Mesodermal cell (in vitro differentiated cells): ENCODE measurements at regions not wholly inside any gene's neighbourhood (a gene's known extent, or its start where the extent isn't known, plus 50 kb on each side); places are given as distances from the start of the nearest gene placed in this dataset.

Source experiments
- H3K27ac ChIP-seq: 2 replicates; pipeline ENCODE4 v1.7.0; 2013; ENCODE audit warnings: mild to moderate bottlenecking, low read depth, low read length, moderate library complexity; ENCODE audit not compliant: severe bottlenecking
- H3K36me3 ChIP-seq: 2 replicates; pipeline ENCODE4 v1.7.1; 2013; ENCODE audit warnings: mild to moderate bottlenecking, low read length, moderate library complexity; ENCODE audit not compliant: control insufficient read depth, insufficient read depth
- H3K4me1 ChIP-seq: one replicate; pipeline ENCODE4 v1.7.1; 2013; ENCODE audit warnings: mild to moderate bottlenecking, low read length; ENCODE audit not compliant: insufficient read depth, control insufficient read depth, poor library complexity, severe bottlenecking
- H3K4me3 ChIP-seq: 2 replicates; pipeline ENCODE4 v1.7.0; 2013; ENCODE audit warnings: low read length, control low read depth, mild to moderate bottlenecking; ENCODE audit not compliant: insufficient read depth, poor library complexity, severe bottlenecking; ENCODE audit errors: extremely low read depth
- H3K9me3 ChIP-seq: 2 replicates; pipeline ENCODE4 v1.7.1; 2013; ENCODE audit warnings: mild to moderate bottlenecking, low read length, moderate library complexity; ENCODE audit not compliant: control insufficient read depth
- WGBS, 2 experiments: methylation state at CpG; one replicate each; pipeline ENCODE4 v1.1.5; 2013; ENCODE audit warnings: missing lambda C conversion rate in 2 of 2; ENCODE audit not compliant: insufficient coverage in 2 of 2; 5-methylcytosine and 5-hydroxymethylcytosine counted together

- no peak overlapping the region for H3K4me3 ChIP-seq
- 67 to 90% methylated on average over 1 of the region's 3 CpGs for WGBS, 2 experiments
- no peaks in the 10 kb centered on the region for H3K36me3 ChIP-seq
Observed at GRCh38 chr3:154542837-154543236, 112.8 kb upstream of the GPR149 start.

DNA sequence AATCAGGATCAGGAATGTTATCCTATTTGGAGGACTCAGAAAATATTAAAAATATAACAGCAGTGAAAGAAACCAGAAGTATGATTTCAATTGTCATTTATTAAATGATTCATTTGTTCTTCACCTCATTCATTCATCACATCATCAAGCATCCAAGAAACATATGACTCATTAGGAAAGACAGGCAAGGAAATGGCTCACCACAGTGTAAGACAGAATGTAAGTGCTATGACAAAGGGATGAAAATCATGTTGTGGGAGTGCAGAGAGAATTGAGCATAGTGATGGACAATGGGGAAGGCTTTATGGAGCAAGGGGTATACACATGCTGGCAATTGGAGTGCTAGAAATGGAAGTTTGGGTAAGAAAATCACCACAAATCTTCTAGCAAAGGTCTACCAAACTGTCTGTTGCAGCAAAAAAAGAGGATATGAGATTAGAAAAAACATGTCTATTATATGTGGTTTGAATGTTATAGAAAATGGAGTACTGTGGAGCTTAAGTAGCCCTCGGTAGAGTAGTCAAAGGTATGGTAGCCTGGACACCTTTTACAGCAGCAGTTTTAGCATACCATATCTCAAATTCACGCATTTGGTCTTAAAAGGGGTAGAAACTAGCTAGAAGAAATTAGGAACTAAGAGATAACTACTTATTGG lies 111.1 kb upstream of the GPR149 start:
- Histone ChIP-seq H3K27ac (no peak overlapping the region), H3K36me3 (no peaks in the 10 kb centered on the region), H3K4me3 (no peak overlapping the region), H3K9me3 (no peaks in the 10 kb centered on the region), H3K4me1 (no peaks in the 10 kb centered on the region)
- WGBS, 2 experiments, result no CpG with 5 or more reads among the region's 2 CpGs

More at GRCh38 chr3:154542837-154543236, 112.8 kb upstream of the GPR149 start:
- no peaks in the 10 kb centered on the region for H3K9me3 ChIP-seq
- H3K4me1 ChIP-seq, result no peaks in the 10 kb centered on the region
- H3K27ac ChIP-seq, result no peak overlapping the region

DNA sequence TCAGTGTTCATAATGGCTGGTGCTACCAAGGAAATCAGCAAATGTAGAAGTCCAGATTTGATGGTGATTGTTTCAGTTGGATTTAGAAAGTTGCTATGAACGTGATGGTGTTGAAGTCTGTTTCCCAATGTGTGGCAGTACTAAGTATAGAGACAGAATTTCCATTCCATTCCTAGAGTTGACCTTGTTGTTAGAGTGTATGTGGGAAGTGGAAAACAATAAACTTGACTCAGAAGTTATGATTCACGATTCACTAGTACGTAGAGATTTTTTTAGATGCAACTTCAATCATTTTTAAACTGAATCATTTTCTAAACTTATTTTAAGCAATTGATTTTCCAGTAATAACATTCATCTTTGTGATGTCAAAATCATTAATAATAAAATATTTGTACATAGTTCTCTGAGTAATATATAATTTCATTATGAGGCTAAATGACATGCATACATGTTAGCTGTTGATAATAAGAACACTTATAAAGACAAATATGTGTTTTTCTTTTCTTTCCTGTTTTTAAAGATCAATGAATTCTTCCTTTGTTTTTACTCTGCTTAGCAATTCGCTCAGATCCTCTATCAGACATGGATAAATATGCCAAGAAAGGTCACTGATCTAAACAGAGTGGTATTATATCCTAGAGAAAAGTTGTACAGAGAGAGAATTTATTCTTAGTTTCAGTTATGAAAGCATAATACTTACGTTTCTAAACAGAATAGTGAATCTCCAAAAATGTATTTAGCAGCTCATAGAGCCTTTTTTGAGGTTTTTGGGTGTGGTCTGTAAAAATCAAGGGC lies 108.8 kb upstream of the GPR149 start:
- H3K27ac ChIP-seq, result no peak overlapping the region
- H3K36me3 ChIP-seq, result no peaks in the 10 kb centered on the region
- no peaks in the 10 kb centered on the region for H3K4me1 ChIP-seq
- WGBS, 2 experiments, result no CpG with 5 or more reads among the region's 5 CpGs
- no peak overlapping the region for H3K4me3 ChIP-seq
- H3K9me3 ChIP-seq, result no peaks in the 10 kb centered on the region

GRCh38 chr3:154536751-154537150 lies 106.8 kb upstream of the GPR149 start:
- Histone ChIP-seq H3K9me3 (no peaks in the 10 kb centered on the region), H3K36me3 (no peaks in the 10 kb centered on the region), H3K4me3 (no peak overlapping the region), H3K27ac (no peak overlapping the region), H3K4me1 (no peaks in the 10 kb centered on the region)
- no CpG with 5 or more reads among the region's 1 CpG for WGBS, 2 experiments

GRCh38 chr3:154522036-154522602 lies 92.1 kb upstream of the GPR149 start:
- H3K4me3 ChIP-seq, result no peak overlapping the region
- no peaks in the 10 kb centered on the region for H3K4me1 ChIP-seq
- H3K36me3 ChIP-seq, result no peaks in the 10 kb centered on the region
- H3K9me3 ChIP-seq, result no peaks in the 10 kb centered on the region
- no peak overlapping the region for H3K27ac ChIP-seq

GRCh38 chr3:154517404-154517803 lies 87.4 kb upstream of the GPR149 start:
- Histone ChIP-seq H3K9me3 (no peaks in the 10 kb centered on the region), H3K27ac (no peak overlapping the region), H3K4me1 (no peaks in the 10 kb centered on the region), H3K4me3 (no peak overlapping the region), H3K36me3 (no peaks in the 10 kb centered on the region)
- 100% methylated on average over 1 of the region's 2 CpGs; no CpG with 5 or more reads in 1 of the 2 experiments for WGBS, 2 experiments

DNA sequence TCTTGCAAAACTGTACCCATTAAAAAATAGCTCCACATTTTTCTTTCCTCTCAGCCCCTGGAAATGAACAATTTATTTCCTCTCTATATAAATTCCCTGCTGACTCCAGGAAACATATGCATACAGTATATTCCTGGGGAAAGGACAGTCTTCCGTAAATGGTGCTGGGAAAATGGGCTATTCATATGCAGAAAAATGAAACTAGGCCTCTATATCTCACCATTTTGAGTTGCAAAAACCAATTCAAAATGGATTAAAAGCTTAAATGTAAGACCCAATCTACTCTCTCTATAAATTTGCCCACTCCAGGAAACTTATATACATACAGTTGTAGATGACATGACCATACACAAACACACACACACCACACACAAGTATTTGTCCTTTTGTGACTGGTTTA lies 85.9 kb upstream of the GPR149 start:
- Histone ChIP-seq H3K27ac (no peak overlapping the region), H3K4me3 (no peak overlapping the region), H3K9me3 (no peaks in the 10 kb centered on the region), H3K4me1 (no peaks in the 10 kb centered on the region), H3K36me3 (no peaks in the 10 kb centered on the region)
- no CpG with 5 or more reads among the region's 1 CpG for WGBS, 2 experiments

GRCh38 chr3:154510780-154511179 lies 80.8 kb upstream of the GPR149 start:
- Histone ChIP-seq H3K4me3 (no peak overlapping the region), H3K9me3 (no peaks in the 10 kb centered on the region), H3K27ac (no peak overlapping the region), H3K4me1 (no peaks in the 10 kb centered on the region), H3K36me3 (no peaks in the 10 kb centered on the region)
- WGBS, 2 experiments, result 46 to 63% methylated on average over 2 of the region's 2 CpGs

DNA sequence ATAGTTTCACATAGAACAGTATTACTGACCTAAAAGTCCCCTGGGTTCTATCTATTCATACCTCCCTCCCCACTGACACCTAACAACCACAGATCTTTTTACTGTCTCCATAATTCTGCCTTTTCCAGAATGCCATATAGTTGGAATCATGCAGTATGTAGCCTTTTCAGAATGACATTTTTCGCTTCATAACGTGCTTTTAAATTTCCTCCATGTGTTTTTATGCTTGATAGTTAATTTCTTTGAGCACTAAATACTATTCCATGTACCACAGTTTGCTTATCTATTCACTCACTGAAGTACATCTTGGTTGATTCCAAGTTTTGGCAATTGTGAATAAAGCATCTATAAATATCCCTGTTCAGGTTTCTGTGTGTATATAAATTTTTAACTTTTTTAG lies 77.7 kb upstream of the GPR149 start:
- Histone ChIP-seq H3K27ac (no peak overlapping the region), H3K4me1 (no peaks in the 10 kb centered on the region), H3K36me3 (no peaks in the 10 kb centered on the region), H3K4me3 (no peak overlapping the region), H3K9me3 (no peaks in the 10 kb centered on the region)
- whole genome bisulfite sequencing, 2 experiments, result 100% methylated on average over 2 of the region's 2 CpGs; no CpG with 5 or more reads in 1 of the 2 experiments

DNA sequence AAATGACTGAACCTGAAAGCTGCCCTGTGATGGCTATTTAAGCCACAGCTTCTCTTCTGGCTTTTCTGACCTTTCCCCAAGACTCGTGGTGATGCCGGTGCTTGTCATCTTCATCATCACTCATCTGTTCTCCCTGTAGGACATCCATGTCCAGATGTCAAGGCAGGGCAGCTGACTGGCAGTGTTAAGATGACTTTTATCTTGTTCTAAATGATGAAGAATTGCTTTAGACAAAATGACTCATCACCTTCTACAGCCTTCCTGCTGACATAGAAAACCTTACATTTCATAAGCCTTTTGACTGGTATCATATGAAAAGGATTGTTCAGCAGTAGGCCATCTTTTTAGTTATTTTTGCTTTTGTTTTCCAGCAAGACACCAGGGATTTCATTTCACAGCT lies 67.0 kb upstream of the GPR149 start:
- Histone ChIP-seq H3K4me3 (no peak overlapping the region), H3K36me3 (no peaks in the 10 kb centered on the region), H3K9me3 (no peaks in the 10 kb centered on the region), H3K27ac (no peak overlapping the region), H3K4me1 (no peaks in the 10 kb centered on the region)
- 70 to 93% methylated on average over 2 of the region's 2 CpGs for WGBS, 2 experiments

DNA sequence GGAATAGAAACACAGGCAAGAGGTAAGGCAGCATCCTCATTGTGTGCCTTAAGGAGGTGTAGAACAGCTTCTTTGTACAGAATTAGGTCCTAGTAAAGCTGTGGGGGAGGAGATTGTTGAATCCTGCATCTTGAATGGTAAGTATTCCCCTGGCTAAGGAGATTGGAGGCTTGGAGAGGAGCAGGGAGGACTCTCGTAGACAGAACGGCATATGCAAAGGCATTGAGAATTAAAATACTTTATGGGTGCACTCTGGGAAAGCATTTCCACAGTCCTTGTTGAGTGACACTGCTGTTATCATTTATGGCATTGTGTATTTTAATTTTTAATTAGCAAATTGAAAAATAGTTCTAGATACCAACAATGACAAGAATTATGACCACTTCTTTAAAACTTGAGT lies 66.5 kb upstream of the GPR149 start:
- H3K4me3 ChIP-seq, result no peak overlapping the region
- H3K4me1 ChIP-seq, result no peaks in the 10 kb centered on the region
- WGBS, 2 experiments, result 84 to 89% methylated on average over 2 of the region's 2 CpGs

More for the DNA sequence above, 66.5 kb upstream of the GPR149 start:
- Histone ChIP-seq H3K9me3 (no peaks in the 10 kb centered on the region), H3K36me3 (no peaks in the 10 kb centered on the region), H3K27ac (no peak overlapping the region)
